Panc1 (cell line): ENCODE measurements at regions not wholly inside any gene's neighbourhood (a gene's known extent, or its start where the extent isn't known, plus 50 kb on each side); places are given as distances from the start of the nearest gene placed in this dataset.

Experiments
- ATAC-seq: fragments of 200-7000 bp; cut with Tn5 transposase; 2 replicates; pipeline ENCODE4 v1.9.1; 2020; ENCODE audit warnings: mild to moderate bottlenecking, moderate library complexity
- BruUV-seq: library from RNA; stranded (reverse); fragments of 400-500 nt; replicated peaks from 2 replicates; lab custom pipeline; 2021; lab: Mats Ljungman, UMichigan
- CTCF ChIA-PET: fragments of 300-600 bp; sonication (Branson Sonifier 250); formaldehyde crosslinking; loops from one replicate; lab custom pipeline; 2022; ENCODE audit warnings: antibody characterized with exemption; lab: Charles Lee
- POLR2A ChIA-PET: fragments of 300-600 bp; sonication (Branson Sonifier 250); formaldehyde crosslinking; loops from one replicate; lab custom pipeline; 2022; ENCODE audit warnings: antibody characterized with exemption; lab: Charles Lee
- DNase-seq: peaks from one replicate; pipeline ENCODE4 v3.0.0-alpha.2; 2010; ENCODE audit warnings: low read depth, low spot score
- H3K27ac ChIP-seq: 2 replicates; pipeline ENCODE4 v1.5.1; 2011; ENCODE audit warnings: mild to moderate bottlenecking, low read length, inconsistent platforms
- H3K27me3 ChIP-seq: fragments of 200-500 bp; sonication (Bioruptor generic); 2 replicates; pipeline ENCODE4 v1.6.0; 2014; ENCODE audit warnings: low read length, inconsistent platforms; ENCODE audit not compliant: control insufficient read depth, insufficient read depth
- H3K36me3 ChIP-seq: fragments of 200-500 bp; sonication (Bioruptor generic); 2 replicates; pipeline ENCODE4 v1.5.1; 2014; ENCODE audit warnings: inconsistent platforms, mild to moderate bottlenecking, low read length, moderate library complexity; ENCODE audit not compliant: control insufficient read depth, insufficient read depth
- H3K4me1 ChIP-seq: 2 replicates; pipeline ENCODE4 v1.5.1; 2011; ENCODE audit warnings: inconsistent platforms, mild to moderate bottlenecking, low read length, moderate library complexity; ENCODE audit not compliant: control insufficient read depth, insufficient read depth
- H3K4me3 ChIP-seq, 2 experiments: 2 replicates each; pipeline ENCODE4 v1.5.1; 2011 to 2012; ENCODE audit warnings: low read depth in 2 of 2, low read length in 2 of 2, mild to moderate bottlenecking in 2 of 2, inconsistent platforms in 1 of 2, moderate library complexity in 1 of 2
- H3K9me3 ChIP-seq: fragments of 200-500 bp; sonication (Bioruptor generic); 2 replicates; pipeline ENCODE4 v1.5.1; 2014; ENCODE audit warnings: low read depth, mild to moderate bottlenecking, inconsistent platforms, low read length, moderate library complexity; ENCODE audit not compliant: control insufficient read depth, insufficient read depth
- CTCF ChIP-seq: fragments of 450-650 bp; IDR thresholded peaks from 2 replicates; pipeline ENCODE4 v1.5.1; 2017; ENCODE audit warnings: mild to moderate bottlenecking
- POLR2AphosphoS5 ChIP-seq: IDR thresholded peaks from 2 replicates; pipeline ENCODE4 v1.6.1; 2012; ENCODE audit warnings: mild to moderate bottlenecking, low read depth, low read length, moderate library complexity
- REST ChIP-seq, 2 experiments: IDR thresholded peaks; 2 replicates each; pipeline ENCODE4 v1.6.1; 2011 to 2012; ENCODE audit warnings: low read depth in 2 of 2, control low read depth in 1 of 2, low read length in 1 of 2, mild to moderate bottlenecking in 1 of 2, moderate library complexity in 1 of 2; ENCODE audit not compliant: insufficient read depth in 1 of 2
- SIN3A ChIP-seq: IDR thresholded peaks from 2 replicates; pipeline ENCODE4 v1.6.1; 2012; ENCODE audit warnings: low read depth, mild to moderate bottlenecking, low read length, moderate library complexity, borderline replicate concordance; ENCODE audit not compliant: insufficient read depth
- TCF7L2 ChIP-seq: IDR thresholded peaks from 2 replicates; pipeline ENCODE4 v1.6.1; 2011; ENCODE audit warnings: mild to moderate bottlenecking, low read depth, low read length, inconsistent platforms
- in situ Hi-C: cut with HindIII; loops from 2 replicates; pipeline ENCODE4 v1.10.0; 2016; ENCODE audit warnings: low sequenced_read_pairs, low pct_unique_long_range_greater_than_20kb
- intact Hi-C: fragments of 100-400 bp; cut with micrococcal nuclease; formaldehyde crosslinking; loops from one replicate; pipeline ENCODE4 v1.10.0; 2022; ENCODE audit not compliant: unreplicated experiment

GRCh38 chr2:234796045-234796591 lies 155.7 kb upstream of the SH3BP4 start:
- intact Hi-C loops (no loop called here), in situ Hi-C loops (no loop called here)
- CTCF ChIA-PET: no interaction called here
- Histone ChIP-seq H3K36me3 (no peaks in the 10 kb centered on the region), H3K9me3 (no peaks in the 10 kb centered on the region), H3K4me3 (no peak overlapping the region), H3K4me1 (peaks cover 4% of the 10 kb centered on the region), H3K27ac (no peak overlapping the region), H3K27me3 (no peaks in the 10 kb centered on the region)
- TF ChIP-seq TCF7L2 (no peak), POLR2AphosphoS5 (no peak), SIN3A (no peak), CTCF (no peak), REST (IDR thresholded peaks at IDR 0.05; ENCODE audit: insufficient read depth in 1 of 2, low read depth in 2 of 2, low read length in 1 of 2) (no peak)
- POLR2A ChIA-PET: no interaction called here
- DNase-seq (no peak), ATAC-seq (no peak)
- no TSS peak for BruUV-seq

- Histone ChIP-seq H3K9me3 (no peaks in the 10 kb centered on the region), H3K27ac (no peak overlapping the region; the same call in 1 of the 2 replicates), H3K4me1 (peaks cover 4% of the 10 kb centered on the region), H3K27me3 (no peaks in the 10 kb centered on the region), H3K36me3 (no peaks in the 10 kb centered on the region), H3K4me3 (no peak overlapping the region)
- TF ChIP-seq SIN3A (no peak), CTCF (no peak), TCF7L2 (no peak), POLR2AphosphoS5 (no peak), REST (IDR thresholded peaks at IDR 0.05; ENCODE audit: insufficient read depth in 1 of 2, low read depth in 2 of 2, low read length in 1 of 2) (no peak)
- POLR2A ChIA-PET: no interaction called here
- DNase-seq: no peak
- CTCF ChIA-PET: no interaction called here
- ATAC-seq: peak; percentile 66; the same call in 1 of the 2 replicates
- intact Hi-C loops (no loop called here), in situ Hi-C loops (no loop called here)
- BruUV-seq: no TSS peak
These were observed 156.4 kb upstream of the SH3BP4 start for GRCh38 chr2:234795272-234795920.
